AG04450 (cell line): ENCODE measurements at regions not wholly inside any gene's neighbourhood (a gene's known extent, or its start where the extent isn't known, plus 50 kb on each side); places are given as distances from the start of the nearest gene placed in this dataset.

Source experiments
- CTCF ChIA-PET: fragments of 300-600, 350-600 bp; formaldehyde crosslinking; extraction: SDS; loops from one replicate; lab custom pipeline; 2022; ENCODE audit warnings: antibody characterized with exemption, inconsistent platforms; lab: Charles Lee
- POLR2A ChIA-PET: fragments of 350-600 bp; formaldehyde crosslinking; extraction: SDS; loops from one replicate; lab custom pipeline; 2021; ENCODE audit warnings: antibody characterized with exemption, inconsistent platforms; lab: Yijun Ruan, JAX
- DNase-seq: peaks from one replicate; pipeline ENCODE4 v3.0.0-alpha.2; 2011; ENCODE audit warnings: low read depth, low spot score
- H3K27ac ChIP-seq: one replicate; pipeline ENCODE4 v1.5.1; 2012; ENCODE audit warnings: low read depth, low read length, control low read depth
- H3K27me3 ChIP-seq: one replicate; pipeline ENCODE4 v1.6.0; 2012; ENCODE audit warnings: low read length; ENCODE audit not compliant: control insufficient read depth, insufficient read depth
- H3K4me3 ChIP-seq: 2 replicates; pipeline ENCODE4 v1.5.1; 2011; ENCODE audit warnings: mild to moderate bottlenecking, low read depth, low read length, control low read depth
- H3K9me3 ChIP-seq: 2 replicates; pipeline ENCODE4 v1.5.1; 2012; ENCODE audit warnings: low read length; ENCODE audit not compliant: control insufficient read depth, insufficient read depth
- CTCF ChIP-seq: IDR thresholded peaks from 2 replicates; pipeline ENCODE4 v1.5.1; 2011; ENCODE audit warnings: low read depth, low read length, control low read depth, inconsistent platforms

- Histone ChIP-seq H3K27me3 (no peaks in the 10 kb centered on the region), H3K4me3 (no peak overlapping the region), H3K9me3 (no peaks in the 10 kb centered on the region), H3K27ac (peak overlapping the region; percentile 63)
- DNase-seq = no peak
- no peak for TF ChIP-seq CTCF
- CTCF ChIA-PET = interaction anchor here (1.1 kb wide), 1 partner anchor 19 kb away, joined by 5 read pairs; no protein-coding TSS in a partner anchor
- POLR2A ChIA-PET = no interaction called here
Measured at GRCh38 chr11:15800111-15800800, 556.1 kb downstream of the SOX6 start.

- Histone ChIP-seq H3K9me3 (no peaks in the 10 kb centered on the region), H3K4me3 (no peak overlapping the region), H3K27me3 (no peaks in the 10 kb centered on the region), H3K27ac (no peak overlapping the region)
- ChIA-PET CTCF (interaction anchor here (0.7 kb wide), 1 partner anchor 170 kb away, joined by 3 read pairs; no protein-coding TSS in a partner anchor), POLR2A (no interaction called here)
- no peak for TF ChIP-seq CTCF
- no peak for DNase-seq
Measured at GRCh38 chr11:15801126-15801525, 555.2 kb downstream of the SOX6 start.

- H3K4me3 ChIP-seq = no peak overlapping the region
- ChIA-PET POLR2A (no interaction called here), CTCF (interaction anchor here (0.9 kb wide), 1 partner anchor 31 kb away, joined by 3 read pairs; no protein-coding TSS in a partner anchor)
- H3K27ac ChIP-seq = no peak overlapping the region
- DNase-seq = no peak
- no peaks in the 10 kb centered on the region for H3K9me3 ChIP-seq
- TF ChIP-seq CTCF = no peak
- no peaks in the 10 kb centered on the region for H3K27me3 ChIP-seq
Measured at GRCh38 chr11:15801616-15802015, 554.7 kb downstream of the SOX6 start.

- Histone ChIP-seq H3K9me3 (no peaks in the 10 kb centered on the region), H3K27me3 (no peaks in the 10 kb centered on the region), H3K27ac (no peak overlapping the region), H3K4me3 (no peak overlapping the region)
- POLR2A ChIA-PET = no interaction called here
- TF ChIP-seq CTCF = no peak
- DNase-seq = no peak
- CTCF ChIA-PET = no interaction called here
Measured at GRCh38 chr11:15805726-15806125, 550.6 kb downstream of the SOX6 start.

GRCh38 chr11:15806217-15806616 is 550.1 kb downstream of the SOX6 start:
- Histone ChIP-seq H3K9me3 (no peaks in the 10 kb centered on the region), H3K4me3 (no peak overlapping the region), H3K27me3 (no peaks in the 10 kb centered on the region), H3K27ac (no peak overlapping the region)
- POLR2A ChIA-PET = no interaction called here
- no peak for DNase-seq
- no peak for TF ChIP-seq CTCF
- CTCF ChIA-PET = no interaction called here
